Mesothelial cell of epicardium (in vitro differentiated cells): ENCODE measurements at regions not wholly inside any gene's neighbourhood (a gene's known extent, or its start where the extent isn't known, plus 50 kb on each side); places are given as distances from the start of the nearest gene placed in this dataset.
A peak's percentile ranks its signal among the peaks of the same experiment; 100 is the strongest.

ENCODE experiments used
- DNase-seq, 2 experiments: peaks; one replicate each; pipeline ENCODE4 v3.0.0; 2021; ENCODE audit warnings: low spot score in 2 of 2; ENCODE audit not compliant: unreplicated experiment in 2 of 2
- H3K27ac Mint-ChIP-seq: 2 replicates; pipeline ENCODE4 v1.8.0; 2021; ENCODE audit warnings: mixed read lengths
- H3K27me3 Mint-ChIP-seq: 2 replicates; pipeline ENCODE4 v1.8.0; 2021; ENCODE audit warnings: low read depth, mixed read lengths
- H3K36me3 Mint-ChIP-seq: 2 replicates; pipeline ENCODE4 v1.8.0; 2021; ENCODE audit warnings: mixed read lengths
- H3K4me1 Mint-ChIP-seq: 2 replicates; pipeline ENCODE4 v1.8.0; 2021; ENCODE audit warnings: mixed read lengths
- H3K4me3 Mint-ChIP-seq: 2 replicates; pipeline ENCODE4 v1.8.0; 2021; ENCODE audit warnings: mild to moderate bottlenecking, moderate library complexity, mixed read lengths
- H3K9me3 Mint-ChIP-seq: 2 replicates; pipeline ENCODE4 v1.8.0; 2021; ENCODE audit warnings: mixed read lengths
- CTCF ChIP-seq: fragments of 200-600 bp; sonication (generic); IDR thresholded peaks from one replicate; pipeline ENCODE4 v1.5.0; 2021; ENCODE audit warnings: antibody characterized with exemption; ENCODE audit not compliant: unreplicated experiment

GRCh38 chr7:131654249-131654558 is 97.8 kb upstream of the PODXL start:
- Mint-ChIP-seq H3K4me3 (no peak overlapping the region), H3K27ac (peak overlapping the region; percentile 25), H3K36me3 (no peaks in the 10 kb centered on the region)

GRCh38 chr7:131653418-131654248 is 97.2 kb upstream of the PODXL start:
- no peaks in the 10 kb centered on the region for H3K27me3 Mint-ChIP-seq
- no peaks in the 10 kb centered on the region for H3K9me3 Mint-ChIP-seq
- TF ChIP-seq CTCF = no peak
- no peak for DNase-seq
- H3K27ac Mint-ChIP-seq = peak overlapping the region; percentile 45
- H3K4me1 Mint-ChIP-seq = peaks cover 20% of the 10 kb centered on the region
- H3K4me3 Mint-ChIP-seq = no peak overlapping the region
- no peaks in the 10 kb centered on the region for H3K36me3 Mint-ChIP-seq

More at GRCh38 chr7:131654249-131654558, 97.8 kb upstream of the PODXL start:
- Mint-ChIP-seq H3K9me3 (no peaks in the 10 kb centered on the region), H3K4me1 (peaks cover 14% of the 10 kb centered on the region), H3K27me3 (no peaks in the 10 kb centered on the region)
- TF ChIP-seq CTCF = no peak
- no peak for DNase-seq

- no peaks in the 10 kb centered on the region for H3K27me3 Mint-ChIP-seq
- H3K27ac Mint-ChIP-seq = no peak overlapping the region
- no peaks in the 10 kb centered on the region for H3K9me3 Mint-ChIP-seq
- H3K4me1 Mint-ChIP-seq = peaks cover 27% of the 10 kb centered on the region
- DNase-seq = no peak
- H3K4me3 Mint-ChIP-seq = no peak overlapping the region
- no peak for TF ChIP-seq CTCF
- no peaks in the 10 kb centered on the region for H3K36me3 Mint-ChIP-seq
Observed at GRCh38 chr7:131652934-131653333, 96.5 kb upstream of the PODXL start.

- no peak for TF ChIP-seq CTCF
- no peak for DNase-seq
- H3K9me3 Mint-ChIP-seq = no peaks in the 10 kb centered on the region
- H3K27ac Mint-ChIP-seq = no peak overlapping the region
- no peaks in the 10 kb centered on the region for H3K36me3 Mint-ChIP-seq
- no peak overlapping the region for H3K4me3 Mint-ChIP-seq
- H3K4me1 Mint-ChIP-seq = peaks cover 28% of the 10 kb centered on the region
- no peaks in the 10 kb centered on the region for H3K27me3 Mint-ChIP-seq
Observed at GRCh38 chr7:131652194-131652593, 95.8 kb upstream of the PODXL start.

- no peaks in the 10 kb centered on the region for H3K36me3 Mint-ChIP-seq
- no peaks in the 10 kb centered on the region for H3K27me3 Mint-ChIP-seq
- H3K27ac Mint-ChIP-seq = peak overlapping the region; percentile 82
- no peak for DNase-seq
- no peak for TF ChIP-seq CTCF
- no peaks in the 10 kb centered on the region for H3K9me3 Mint-ChIP-seq
- H3K4me3 Mint-ChIP-seq = no peak overlapping the region
- peaks cover 28% of the 10 kb centered on the region for H3K4me1 Mint-ChIP-seq
Observed at GRCh38 chr7:131649879-131650278, 93.5 kb upstream of the PODXL start.
